Loucy (cell line): ENCODE measurements at regions not wholly inside any gene's neighbourhood (a gene's known extent, or its start where the extent isn't known, plus 50 kb on each side); places are given as distances from the start of the nearest gene placed in this dataset.

Experiments
- H2AFZ ChIP-seq: fragments of 200-600 bp; sonication (generic); 2 replicates; pipeline ENCODE4 v1.6.0; 2016; ENCODE audit warnings: antibody characterized with exemption, mild to moderate bottlenecking, low read length, moderate library complexity
- H3F3A ChIP-seq: fragments of 200-600 bp; 2 replicates; pipeline ENCODE4 v1.6.0; 2016; ENCODE audit warnings: antibody characterized with exemption, low read depth, mild to moderate bottlenecking
- H3K27me3 ChIP-seq: fragments of 200-600 bp; sonication (generic); 2 replicates; pipeline ENCODE4 v1.6.1; 2014; ENCODE audit warnings: low read length, mild to moderate bottlenecking; ENCODE audit not compliant: insufficient read depth, poor library complexity, severe bottlenecking
- H3K36me3 ChIP-seq: fragments of 200-600 bp; sonication (generic); 2 replicates; pipeline ENCODE4 v1.6.1; 2016; ENCODE audit warnings: low read length; ENCODE audit not compliant: insufficient read depth
- H3K4me1 ChIP-seq: fragments of 200-600 bp; sonication (generic); 2 replicates; pipeline ENCODE4 v1.5.1; 2014; ENCODE audit warnings: low read length, mild to moderate bottlenecking; ENCODE audit not compliant: insufficient read depth, poor library complexity, severe bottlenecking
- H3K4me2 ChIP-seq: fragments of 200-600 bp; sonication (generic); 2 replicates; pipeline ENCODE4 v1.6.0; 2014; ENCODE audit warnings: antibody characterized with exemption, low read length, low read depth, mild to moderate bottlenecking; ENCODE audit not compliant: poor library complexity, severe bottlenecking
- H3K4me3 ChIP-seq: fragments of 200-600 bp; sonication (generic); 2 replicates; pipeline ENCODE4 v1.5.1; 2014; ENCODE audit warnings: low read length, mild to moderate bottlenecking, mixed read lengths; ENCODE audit not compliant: poor library complexity, severe bottlenecking
- H3K79me2 ChIP-seq: fragments of 200-600 bp; sonication (generic); 2 replicates; pipeline ENCODE4 v1.6.1; 2014; ENCODE audit warnings: low read length; ENCODE audit not compliant: insufficient read depth
- H3K9ac ChIP-seq: fragments of 200-600 bp; sonication (generic); 2 replicates; pipeline ENCODE4 v1.6.0; 2014; ENCODE audit warnings: mild to moderate bottlenecking, low read depth, low read length, moderate library complexity; ENCODE audit not compliant: poor library complexity, severe bottlenecking
- H3K9me2 ChIP-seq: fragments of 200-600 bp; sonication (generic); replicated peaks from 2 replicates; pipeline ENCODE4 v1.6.1; 2016; ENCODE audit warnings: low read depth, low read length, mixed read lengths
- H3K9me3 ChIP-seq: fragments of 200-600 bp; sonication (generic); 2 replicates; pipeline ENCODE4 v1.6.1; 2014; ENCODE audit warnings: mild to moderate bottlenecking, antibody characterized with exemption, low read length, low read depth; ENCODE audit not compliant: insufficient read depth
- H4K20me1 ChIP-seq: fragments of 200-600 bp; sonication (generic); 2 replicates; pipeline ENCODE4 v1.6.0; 2014; ENCODE audit warnings: antibody characterized with exemption, low read length, mild to moderate bottlenecking; ENCODE audit not compliant: insufficient read depth, poor library complexity, severe bottlenecking
- CTCF ChIP-seq: fragments of 200-600 bp; sonication (generic); conservative IDR thresholded peaks from 2 replicates; pipeline ENCODE4 v1.5.1; 2014; ENCODE audit warnings: mild to moderate bottlenecking, antibody characterized with exemption, low read length
- EZH2phosphoT487 ChIP-seq: fragments of 200-600 bp; IDR thresholded peaks from 2 replicates; pipeline ENCODE4 v1.6.1; 2018; ENCODE audit warnings: antibody characterized with exemption, mild to moderate bottlenecking, moderate library complexity, borderline replicate concordance

GRCh38 chr7:88357781-88358525 lies 51.3 kb upstream of the STEAP4 start:
- H3K9ac ChIP-seq: no peak overlapping the region
- H3F3A ChIP-seq: no peaks in the 10 kb centered on the region
- peak overlapping the region; percentile 88 for H2AFZ ChIP-seq
- peak overlapping the region; percentile 71 for H3K4me3 ChIP-seq
- H3K9me2 ChIP-seq: no peaks in the 10 kb centered on the region
- H3K36me3 ChIP-seq: no peaks in the 10 kb centered on the region
- H3K27me3 ChIP-seq: no peaks in the 10 kb centered on the region
- peaks cover 4% of the 10 kb centered on the region for H3K4me1 ChIP-seq
- TF ChIP-seq EZH2phosphoT487: no peak
- peak; percentile 77 for TF ChIP-seq CTCF
- H4K20me1 ChIP-seq: no peaks in the 10 kb centered on the region
- H3K9me3 ChIP-seq: no peaks in the 10 kb centered on the region
- peak overlapping the region; percentile 71 for H3K4me2 ChIP-seq
- H3K79me2 ChIP-seq: no peaks in the 10 kb centered on the region

GRCh38 chr7:88357294-88357693 lies 50.6 kb upstream of the STEAP4 start:
- TF ChIP-seq CTCF (no peak), EZH2phosphoT487 (no peak)
- Histone ChIP-seq H4K20me1 (no peaks in the 10 kb centered on the region), H3F3A (no peaks in the 10 kb centered on the region)

More at GRCh38 chr7:88357294-88357693, 50.6 kb upstream of the STEAP4 start:
- Histone ChIP-seq H3K4me1 (peaks cover 4% of the 10 kb centered on the region), H3K4me3 (no peak overlapping the region), H3K79me2 (no peaks in the 10 kb centered on the region), H2AFZ (no peak overlapping the region), H3K36me3 (no peaks in the 10 kb centered on the region), H3K9me2 (no peaks in the 10 kb centered on the region), H3K4me2 (peak overlapping the region; percentile 71), H3K9me3 (no peaks in the 10 kb centered on the region), H3K27me3 (no peaks in the 10 kb centered on the region), H3K9ac (no peak overlapping the region)
